ENCODE measurements at regions not wholly inside any gene's neighbourhood (a gene's known extent, or its start where the extent isn't known, plus 50 kb on each side); places are given as distances from the start of the nearest gene placed in this dataset.

DNA sequence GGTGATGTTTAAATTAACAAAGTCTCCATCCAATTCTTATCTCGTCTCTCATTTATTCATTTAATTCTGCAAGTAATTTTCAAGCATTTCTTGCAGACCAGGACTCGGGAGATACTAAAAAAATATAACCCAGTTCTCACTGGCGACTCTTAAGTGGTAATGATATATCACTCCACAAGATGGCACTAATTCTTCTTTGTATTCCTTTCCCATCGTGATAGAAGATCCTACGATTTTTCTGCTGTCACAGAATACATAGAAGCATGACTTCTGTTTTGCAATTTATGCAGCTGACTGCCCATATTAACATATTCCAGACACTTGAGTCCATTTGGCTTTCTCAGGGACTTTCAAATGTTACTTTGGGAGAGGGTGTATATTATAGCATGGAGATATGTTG lies 64.0 kb upstream of the FGF13 start:
- TF ChIP-seq POLR2A (IDR thresholded peaks at IDR 0.05) (no peak), POLR2AphosphoS5 (IDR thresholded peaks at IDR 0.05) (no peak)
- TF ChIP-seq, protein P1, sequence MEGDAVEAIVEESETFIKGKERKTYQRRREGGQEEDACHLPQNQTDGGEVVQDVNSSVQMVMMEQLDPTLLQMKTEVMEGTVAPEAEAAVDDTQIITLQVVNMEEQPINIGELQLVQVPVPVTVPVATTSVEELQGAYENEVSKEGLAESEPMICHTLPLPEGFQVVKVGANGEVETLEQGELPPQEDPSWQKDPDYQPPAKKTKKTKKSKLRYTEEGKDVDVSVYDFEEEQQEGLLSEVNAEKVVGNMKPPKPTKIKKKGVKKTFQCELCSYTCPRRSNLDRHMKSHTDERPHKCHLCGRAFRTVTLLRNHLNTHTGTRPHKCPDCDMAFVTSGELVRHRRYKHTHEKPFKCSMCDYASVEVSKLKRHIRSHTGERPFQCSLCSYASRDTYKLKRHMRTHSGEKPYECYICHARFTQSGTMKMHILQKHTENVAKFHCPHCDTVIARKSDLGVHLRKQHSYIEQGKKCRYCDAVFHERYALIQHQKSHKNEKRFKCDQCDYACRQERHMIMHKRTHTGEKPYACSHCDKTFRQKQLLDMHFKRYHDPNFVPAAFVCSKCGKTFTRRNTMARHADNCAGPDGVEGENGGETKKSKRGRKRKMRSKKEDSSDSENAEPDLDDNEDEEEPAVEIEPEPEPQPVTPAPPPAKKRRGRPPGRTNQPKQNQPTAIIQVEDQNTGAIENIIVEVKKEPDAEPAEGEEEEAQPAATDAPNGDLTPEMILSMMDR (IDR thresholded peaks at IDR 0.05): peak in 2 of 3 donors; percentile 28 to 40

Measured in breast epithelium (tissue), 3 donors.